HG03575 (cell line): ENCODE measurements at regions not wholly inside any gene's neighbourhood (a gene's known extent, or its start where the extent isn't known, plus 50 kb on each side); places are given as distances from the start of the nearest gene placed in this dataset.
"Not testable (repeated sequence)": the region's sequence is repeated elsewhere in the genome, so short reads cannot be mapped to it uniquely, and the experiment has no call there.

Experiments
- ATAC-seq: cut with Tn5 transposase; IDR thresholded peaks from one replicate; pipeline ENCODE4 v1.9.1; 2021; ENCODE audit not compliant: unreplicated experiment, insufficient number of reproducible peaks, low FRiP score; ENCODE audit errors: extremely low read depth

- no peak for ATAC-seq
Observed at GRCh38 chr2:34534761-34535160, 935.7 kb upstream of the FAM98A start.

GRCh38 chr2:34534341-34534740, 935.2 kb upstream of the FAM98A start:
- no peak for ATAC-seq

GRCh38 chr2:34533585-34534183, 934.6 kb upstream of the FAM98A start:
- ATAC-seq: no peak

- no peak for ATAC-seq
Observed at GRCh38 chr2:34529965-34530364, 930.9 kb upstream of the FAM98A start.

GRCh38 chr2:34523958-34524514, 924.9 kb upstream of the FAM98A start:
- no peak for ATAC-seq

- ATAC-seq: no peak
Observed at GRCh38 chr2:34519659-34520058, 920.6 kb upstream of the FAM98A start.

GRCh38 chr2:34498561-34498960, 899.5 kb upstream of the FAM98A start:
- ATAC-seq: no peak

- not testable (repeated sequence) for ATAC-seq
Observed at GRCh38 chr2:34494192-34494591, 895.1 kb upstream of the FAM98A start.

- no peak for ATAC-seq
Observed at GRCh38 chr2:34492561-34493455, 893.7 kb upstream of the FAM98A start.

- no peak for ATAC-seq
Observed at GRCh38 chr2:34486965-34487364, 887.9 kb upstream of the FAM98A start.

GRCh38 chr2:34481542-34481941, 882.4 kb upstream of the FAM98A start:
- ATAC-seq: no peak

GRCh38 chr2:34480366-34480765, 881.3 kb upstream of the FAM98A start:
- no peak for ATAC-seq

GRCh38 chr2:34475156-34475555, 876.1 kb upstream of the FAM98A start:
- no peak for ATAC-seq

GRCh38 chr2:34474646-34475045, 875.5 kb upstream of the FAM98A start:
- no peak for ATAC-seq

- ATAC-seq: no peak
Observed at GRCh38 chr2:34447097-34447496, 848.0 kb upstream of the FAM98A start.

- no peak for ATAC-seq
Observed at GRCh38 chr2:34423301-34423700, 824.2 kb upstream of the FAM98A start.

- no peak for ATAC-seq
Observed at GRCh38 chr2:34419856-34420255, 820.8 kb upstream of the FAM98A start.

- no peak for ATAC-seq
Observed at GRCh38 chr2:34416856-34417255, 817.8 kb upstream of the FAM98A start.

GRCh38 chr2:34414856-34415255, 815.8 kb upstream of the FAM98A start:
- ATAC-seq: no peak

GRCh38 chr2:34408100-34408499, 809.0 kb upstream of the FAM98A start:
- no peak for ATAC-seq
